GM12878 (cell line): ENCODE measurements at regions not wholly inside any gene's neighbourhood (a gene's known extent, or its start where the extent isn't known, plus 50 kb on each side); places are given as distances from the start of the nearest gene placed in this dataset.

Source experiments
- POLR2A ChIP-seq: IDR thresholded peaks from 2 replicates; pipeline ENCODE4 v1.6.1; 2011; ENCODE audit warnings: low read depth, mild to moderate bottlenecking, low read length
- SMC3 ChIP-seq: IDR thresholded peaks from 2 replicates; pipeline ENCODE4 v1.6.1; 2011; ENCODE audit warnings: low read length, improper control_type of control experiment, borderline replicate concordance

GRCh38 chr3:46095307-46095706 is 68.0 kb upstream of the XCR1 start:
- TF ChIP-seq POLR2A = no peak
- TF ChIP-seq SMC3 = no peak
